ENCODE measurements at regions not wholly inside any gene's neighbourhood (a gene's known extent, or its start where the extent isn't known, plus 50 kb on each side); places are given as distances from the start of the nearest gene placed in this dataset.

DNA sequence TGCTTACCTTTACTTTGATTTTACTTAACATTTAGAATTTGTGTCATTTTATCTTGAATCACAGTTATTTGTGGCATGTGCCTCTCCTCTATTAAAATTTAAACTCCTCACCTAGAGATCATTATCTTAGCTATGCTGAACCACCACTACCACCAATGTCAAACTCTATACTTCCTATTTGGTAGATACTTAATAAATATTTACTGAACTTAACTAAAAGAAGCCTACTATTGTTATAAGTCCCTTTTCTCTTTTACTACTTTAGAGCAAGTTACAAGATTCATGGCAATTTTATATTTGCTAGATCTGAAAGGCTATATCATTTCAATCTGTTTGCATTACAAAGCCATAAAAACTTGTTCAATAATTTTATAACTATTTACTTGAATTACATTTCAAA lies 273.3 kb upstream of the CCNH start:
- H3K4me3 ChIP-seq = no peak overlapping the region
- H3K9ac ChIP-seq (ENCODE audit: control insufficient read depth, insufficient read depth, low read length) = no peak overlapping the region
- ATAC-seq (no peak), DNase-seq (ENCODE audit: low read depth, low spot score) (no peak), FAIRE-seq (no peak)
- intact Hi-C loops (cut with micrococcal nuclease; ENCODE audit: unreplicated experiment) = no loop called here
- ChIA-PET POLR2A (no interaction called here), SMC1A (ENCODE audit: uncharacterized antibody, unreplicated experiment) (no interaction called here), CTCF (no interaction called here), RAD21 (ENCODE audit: unreplicated experiment) (no interaction called here)
- in situ Hi-C loops (cut with MboI) = no loop called here
- no peaks in the 10 kb centered on the region for H3K79me2 ChIP-seq (ENCODE audit: control insufficient read depth, insufficient read depth, low read length)
- H3K27me3 ChIP-seq (replicated peaks in 1 of 2; ENCODE audit: control insufficient read depth in 2 of 2, insufficient read depth in 2 of 2, low read length in 1 of 2) = no peaks in the 10 kb centered on the region
- H3K4me2 ChIP-seq (ENCODE audit: control insufficient read depth, insufficient read depth) = no peak overlapping the region
- no TSS peak for BruUV-seq (replicated peaks)
- H3K27ac ChIP-seq (ENCODE audit: control insufficient read depth, insufficient read depth) = no peak overlapping the region
- H3K9me3 ChIP-seq (replicated peaks; ENCODE audit: control insufficient read depth, insufficient read depth, low read length) = no peaks in the 10 kb centered on the region; the same call in 2 of the 3 replicates
- no peak overlapping the region for H2AFZ ChIP-seq (ENCODE audit: control insufficient read depth, low read depth, low read length)
- no peaks in the 10 kb centered on the region for H3K36me3 ChIP-seq (ENCODE audit: control insufficient read depth in 2 of 2, insufficient read depth in 2 of 2, low read length in 1 of 2)
- H3K4me1 ChIP-seq (ENCODE audit: control insufficient read depth, insufficient read depth, low read length) = no peaks in the 10 kb centered on the region
- no peaks in the 10 kb centered on the region for H4K20me1 ChIP-seq (ENCODE audit: control insufficient read depth, insufficient read depth)
- TF ChIP-seq RELA (IDR thresholded peaks at IDR 0.05; ENCODE audit: borderline replicate concordance, partially characterized antibody) = no peak
- TF ChIP-seq RAD51 (IDR thresholded peaks at IDR 0.05) = no peak
- TF ChIP-seq MEF2B (IDR thresholded peaks at IDR 0.05; ENCODE audit: partially characterized antibody, poor library complexity, severe bottlenecking) = no peak
- TF ChIP-seq, protein P1, sequence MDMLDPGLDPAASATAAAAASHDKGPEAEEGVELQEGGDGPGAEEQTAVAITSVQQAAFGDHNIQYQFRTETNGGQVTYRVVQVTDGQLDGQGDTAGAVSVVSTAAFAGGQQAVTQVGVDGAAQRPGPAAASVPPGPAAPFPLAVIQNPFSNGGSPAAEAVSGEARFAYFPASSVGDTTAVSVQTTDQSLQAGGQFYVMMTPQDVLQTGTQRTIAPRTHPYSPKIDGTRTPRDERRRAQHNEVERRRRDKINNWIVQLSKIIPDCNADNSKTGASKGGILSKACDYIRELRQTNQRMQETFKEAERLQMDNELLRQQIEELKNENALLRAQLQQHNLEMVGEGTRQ (IDR thresholded peaks at IDR 0.05; ENCODE audit: borderline replicate concordance, low read depth, low read length) = no peak
- TF ChIP-seq E2F8 (IDR thresholded peaks at IDR 0.05; ENCODE audit: low read depth, partially characterized antibody) = no peak
- no peak for TF ChIP-seq WRNIP1 (IDR thresholded peaks at IDR 0.05; ENCODE audit: borderline replicate concordance, low read depth, low read length)
- no peak for TF ChIP-seq CBX5 (IDR thresholded peaks at IDR 0.05; ENCODE audit: low read depth)
- no peak for TF ChIP-seq KAT2A (conservative IDR thresholded peaks at IDR 0.05; ENCODE audit: control insufficient read depth, low read depth, low read length)
- no peak for TF ChIP-seq FOXM1 (IDR thresholded peaks at IDR 0.05; ENCODE audit: low read depth, low read length)
- no peak for TF ChIP-seq SMAD1 (IDR thresholded peaks at IDR 0.05; ENCODE audit: low read depth, partially characterized antibody)
- TF ChIP-seq CREB1 (IDR thresholded peaks at IDR 0.05; ENCODE audit: low read depth) = no peak
- no peak for TF ChIP-seq HSF1 (IDR thresholded peaks at IDR 0.05; ENCODE audit: low read depth, low read length)
- TF ChIP-seq, protein P2, sequence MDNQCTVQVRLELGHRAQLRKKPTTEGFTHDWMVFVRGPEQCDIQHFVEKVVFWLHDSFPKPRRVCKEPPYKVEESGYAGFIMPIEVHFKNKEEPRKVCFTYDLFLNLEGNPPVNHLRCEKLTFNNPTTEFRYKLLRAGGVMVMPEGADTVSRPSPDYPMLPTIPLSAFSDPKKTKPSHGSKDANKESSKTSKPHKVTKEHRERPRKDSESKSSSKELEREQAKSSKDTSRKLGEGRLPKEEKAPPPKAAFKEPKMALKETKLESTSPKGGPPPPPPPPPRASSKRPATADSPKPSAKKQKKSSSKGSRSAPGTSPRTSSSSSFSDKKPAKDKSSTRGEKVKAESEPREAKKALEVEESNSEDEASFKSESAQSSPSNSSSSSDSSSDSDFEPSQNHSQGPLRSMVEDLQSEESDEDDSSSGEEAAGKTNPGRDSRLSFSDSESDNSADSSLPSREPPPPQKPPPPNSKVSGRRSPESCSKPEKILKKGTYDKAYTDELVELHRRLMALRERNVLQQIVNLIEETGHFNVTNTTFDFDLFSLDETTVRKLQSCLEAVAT (IDR thresholded peaks at IDR 0.05) = no peak
- TF ChIP-seq PAX5 (IDR thresholded peaks at IDR 0.05; ENCODE audit: borderline replicate concordance, low read depth, low read length) = no peak

Data from GM12878 (cell line).